Right kidney (tissue), 1 donor: ENCODE measurements at regions not wholly inside any gene's neighbourhood (a gene's known extent, or its start where the extent isn't known, plus 50 kb on each side); places are given as distances from the start of the nearest gene placed in this dataset.
"Not testable (repeated sequence)": the region's sequence is repeated elsewhere in the genome, so short reads cannot be mapped to it uniquely, and the experiment has no call there.

Source experiments
- DNase-seq: peaks from one replicate; pipeline ENCODE4 v3.0.0-alpha.2; 2016

GRCh38 chr13:95391362-95391761 lies 90.1 kb upstream of the ABCC4 start:
- no peak for DNase-seq

GRCh38 chr13:95391785-95392184 lies 90.5 kb upstream of the ABCC4 start:
- DNase-seq = no peak

GRCh38 chr13:95392597-95392996 lies 91.3 kb upstream of the ABCC4 start:
- DNase-seq = no peak

- DNase-seq = no peak
Observed at GRCh38 chr13:95403349-95404140, 102.3 kb upstream of the ABCC4 start.

GRCh38 chr13:95404141-95404882 lies 103.1 kb upstream of the ABCC4 start:
- peak; percentile 79 for DNase-seq

- no peak for DNase-seq
Observed at GRCh38 chr13:95406176-95406575, 104.9 kb upstream of the ABCC4 start.

GRCh38 chr13:95411428-95412040 lies 110.3 kb upstream of the ABCC4 start:
- no peak for DNase-seq

- DNase-seq = no peak
Observed at GRCh38 chr13:95418946-95419345, 117.7 kb upstream of the ABCC4 start.

- no peak for DNase-seq
Observed at GRCh38 chr13:95420501-95420900, 119.2 kb upstream of the ABCC4 start.

GRCh38 chr13:95426631-95427030 lies 125.4 kb upstream of the ABCC4 start:
- no peak for DNase-seq

GRCh38 chr13:95430525-95430924 lies 122.0 kb upstream of the CLDN10 start:
- not testable (repeated sequence) for DNase-seq

GRCh38 chr13:95432141-95432540 lies 120.4 kb upstream of the CLDN10 start:
- no peak for DNase-seq

GRCh38 chr13:95433537-95433936 lies 119.0 kb upstream of the CLDN10 start:
- no peak for DNase-seq

- DNase-seq = no peak
Observed at GRCh38 chr13:95434111-95434510, 118.4 kb upstream of the CLDN10 start.

GRCh38 chr13:95437561-95437960 lies 115.0 kb upstream of the CLDN10 start:
- no peak for DNase-seq

GRCh38 chr13:95438297-95438696 lies 114.2 kb upstream of the CLDN10 start:
- no peak for DNase-seq

- no peak for DNase-seq
Observed at GRCh38 chr13:95440441-95441088, 112.0 kb upstream of the CLDN10 start.

GRCh38 chr13:95441326-95441725 lies 111.2 kb upstream of the CLDN10 start:
- DNase-seq = no peak

GRCh38 chr13:95444006-95444730 lies 108.4 kb upstream of the CLDN10 start:
- DNase-seq = no peak

GRCh38 chr13:95445131-95445530 lies 107.4 kb upstream of the CLDN10 start:
- DNase-seq = no peak

GRCh38 chr13:95447814-95448213 lies 104.7 kb upstream of the CLDN10 start:
- DNase-seq = no peak

- DNase-seq = no peak
Observed at GRCh38 chr13:95451656-95452055, 100.9 kb upstream of the CLDN10 start.
